WTC11 (cell line): ENCODE measurements at regions not wholly inside any gene's neighbourhood (a gene's known extent, or its start where the extent isn't known, plus 50 kb on each side); places are given as distances from the start of the nearest gene placed in this dataset.
A peak's percentile ranks its signal among the peaks of the same experiment; 100 is the strongest.
"Not testable (repeated sequence)": the region's sequence is repeated elsewhere in the genome, so short reads cannot be mapped to it uniquely, and the experiment has no call there.

Experiments used
- ATAC-seq: fragments of 200-7000 bp; cut with Tn5 transposase; 2 replicates; pipeline ENCODE4 v1.10.0; 2021; ENCODE audit warnings: mild to moderate bottlenecking, moderate library complexity
- CTCF ChIA-PET: fragments of 300-600 bp; sonication (Branson Sonifier 250); formaldehyde crosslinking; loops from one replicate; lab custom pipeline; 2021; ENCODE audit warnings: antibody characterized with exemption; lab: Charles Lee
- POLR2A ChIA-PET: fragments of 350-600 bp; sonication (Branson Sonifier 250); formaldehyde crosslinking; loops from one replicate; lab custom pipeline; 2021; ENCODE audit warnings: antibody characterized with exemption; lab: Charles Lee
- DNase-seq: peaks from one replicate; pipeline ENCODE4 v3.0.0; 2021; ENCODE audit warnings: low spot score
- H3K27ac Mint-ChIP-seq: 2 replicates; pipeline ENCODE4 v1.8.0; 2021; ENCODE audit warnings: mixed read lengths
- H3K27me3 Mint-ChIP-seq: 2 replicates; pipeline ENCODE4 v1.8.0; 2021; ENCODE audit warnings: low read depth, mild to moderate bottlenecking, moderate library complexity, mixed read lengths
- H3K36me3 Mint-ChIP-seq: 2 replicates; pipeline ENCODE4 v1.8.0; 2021; ENCODE audit warnings: mixed read lengths
- H3K4me1 Mint-ChIP-seq: 2 replicates; pipeline ENCODE4 v1.8.0; 2022; ENCODE audit warnings: mixed read lengths
- H3K4me3 Mint-ChIP-seq: 2 replicates; pipeline ENCODE4 v1.8.0; 2021; ENCODE audit warnings: mild to moderate bottlenecking, moderate library complexity, mixed read lengths
- H3K9me3 Mint-ChIP-seq: 2 replicates; pipeline ENCODE4 v1.8.0; 2021; ENCODE audit warnings: mixed read lengths
- ARID4B ChIP-seq: sonication (generic); formaldehyde crosslinking; IDR thresholded peaks from 2 replicates; pipeline ENCODE4 v1.8.0; 2023; ENCODE audit warnings: missing genetic modification reagents, mild to moderate bottlenecking, borderline replicate concordance
- CDX4 ChIP-seq: fragments of 250-450 bp; sonication (Bioruptor Pico); IDR thresholded peaks from 2 replicates; pipeline ENCODE4 v1.9.0; 2021; ENCODE audit warnings: moderate library complexity, mild to moderate bottlenecking, inconsistent platforms, borderline replicate concordance
- ELF4 ChIP-seq: sonication (generic); formaldehyde crosslinking; IDR thresholded peaks from 2 replicates; pipeline ENCODE4 v1.8.1; 2022; ENCODE audit warnings: low read depth, mild to moderate bottlenecking, moderate library complexity, missing genetic modification reagents
- ETV6 ChIP-seq: sonication (generic); formaldehyde crosslinking; IDR thresholded peaks from 2 replicates; pipeline ENCODE4 v1.8.1; 2022; ENCODE audit warnings: mild to moderate bottlenecking, missing genetic modification reagents
- FOXK1 ChIP-seq: sonication (generic); formaldehyde crosslinking; IDR thresholded peaks from 2 replicates; pipeline ENCODE4 v1.8.0; 2022; ENCODE audit warnings: mild to moderate bottlenecking, moderate library complexity, missing genetic modification reagents
- NFE2L1 ChIP-seq: sonication (generic); formaldehyde crosslinking; IDR thresholded peaks from 2 replicates; pipeline ENCODE4 v1.8.1; 2023; ENCODE audit warnings: missing genetic modification reagents
- NR1H2 ChIP-seq: sonication (generic); formaldehyde crosslinking; IDR thresholded peaks from 2 replicates; pipeline ENCODE4 v1.9.0; 2021; ENCODE audit warnings: mild to moderate bottlenecking, moderate library complexity, missing genetic modification reagents
- NR3C1 ChIP-seq: sonication (generic); formaldehyde crosslinking; conservative IDR thresholded peaks from 2 replicates; pipeline ENCODE4 v1.8.1; 2023; ENCODE audit warnings: low read depth, mild to moderate bottlenecking, missing genetic modification reagents
- RORB ChIP-seq: fragments of 250-450 bp; sonication (Bioruptor Pico); IDR thresholded peaks from 2 replicates; pipeline ENCODE4 v1.9.0; 2021; ENCODE audit warnings: mild to moderate bottlenecking
- SMAD4 ChIP-seq: sonication (generic); formaldehyde crosslinking; IDR thresholded peaks from 2 replicates; pipeline ENCODE4 v1.8.0; 2022; ENCODE audit warnings: mild to moderate bottlenecking, missing genetic modification reagents
- TEAD1 ChIP-seq: sonication (generic); formaldehyde crosslinking; IDR thresholded peaks from 2 replicates; pipeline ENCODE4 v1.8.0; 2022; ENCODE audit warnings: mild to moderate bottlenecking, missing genetic modification reagents
- USF1 ChIP-seq: sonication (generic); formaldehyde crosslinking; IDR thresholded peaks from 2 replicates; pipeline ENCODE4 v1.8.0; 2022; ENCODE audit warnings: mild to moderate bottlenecking, missing genetic modification reagents
- ZBTB43 ChIP-seq: sonication (generic); formaldehyde crosslinking; IDR thresholded peaks from 2 replicates; pipeline ENCODE4 v1.8.1; 2023; ENCODE audit warnings: mild to moderate bottlenecking, missing genetic modification reagents
- ZNF263 ChIP-seq: sonication (generic); formaldehyde crosslinking; IDR thresholded peaks from 2 replicates; pipeline ENCODE4 v1.8.1; 2022; ENCODE audit warnings: low read depth, mild to moderate bottlenecking, moderate library complexity, missing genetic modification reagents
- ZNF416 ChIP-seq: fragments of 250-450 bp; sonication (Bioruptor Pico); IDR thresholded peaks from 2 replicates; pipeline ENCODE4 v1.9.0; 2021; ENCODE audit warnings: mild to moderate bottlenecking, inconsistent platforms
- TF ChIP-seq, protein P1 (sequence below): sonication (generic); formaldehyde crosslinking; conservative IDR thresholded peaks from 2 replicates; pipeline ENCODE4 v1.8.1; 2022; ENCODE audit warnings: mild to moderate bottlenecking, missing genetic modification reagents
- TF ChIP-seq, protein P2 (sequence below): sonication (generic); formaldehyde crosslinking; IDR thresholded peaks from 2 replicates; pipeline ENCODE4 v1.8.1; 2023; ENCODE audit warnings: mild to moderate bottlenecking, missing genetic modification reagents, moderate library complexity

DNA sequence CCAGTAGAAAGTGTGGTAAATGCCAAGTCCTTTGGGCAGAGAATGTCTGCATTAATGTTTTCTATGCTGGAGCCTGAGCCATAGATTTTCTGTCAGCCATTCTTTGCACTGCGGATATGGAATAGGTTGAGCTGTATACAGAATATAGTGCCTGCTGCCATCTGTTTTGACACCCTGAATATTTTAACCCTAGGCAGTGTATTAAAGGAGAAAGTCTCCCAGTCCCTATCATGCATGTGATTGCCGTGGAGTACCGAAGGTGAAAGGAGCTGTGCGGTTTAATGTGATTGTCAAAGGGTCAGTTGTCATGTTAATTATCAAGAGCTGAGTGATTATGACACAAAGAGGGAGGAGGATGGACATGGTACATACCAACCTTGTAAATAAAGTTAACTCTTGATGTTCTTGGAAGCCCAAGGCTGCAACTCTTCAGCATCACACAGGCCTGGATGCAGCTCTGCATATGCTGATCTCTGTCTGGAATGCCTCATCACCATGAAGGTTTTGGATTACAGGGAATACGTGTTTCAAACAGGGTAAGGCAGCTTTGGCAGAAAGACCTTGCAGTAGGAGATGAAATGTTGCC is 247.1 kb upstream of the ELAVL2 start:
- no peak overlapping the region for H3K27ac Mint-ChIP-seq
- peak; percentile 12 for DNase-seq
- TF ChIP-seq, protein P1, sequence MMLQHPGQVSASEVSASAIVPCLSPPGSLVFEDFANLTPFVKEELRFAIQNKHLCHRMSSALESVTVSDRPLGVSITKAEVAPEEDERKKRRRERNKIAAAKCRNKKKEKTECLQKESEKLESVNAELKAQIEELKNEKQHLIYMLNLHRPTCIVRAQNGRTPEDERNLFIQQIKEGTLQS: no peak
- TF ChIP-seq TEAD1 (CRISPR knock-in tag): 0 out of 2 replicates have a peak, but pooled peaks have one; percentile 9
- ChIA-PET POLR2A (no interaction called here), CTCF (no interaction called here)
- H3K4me1 Mint-ChIP-seq: peaks cover 25% of the 10 kb centered on the region
- peak; percentile 88 for ATAC-seq
- H3K36me3 Mint-ChIP-seq: no peaks in the 10 kb centered on the region
- no peaks in the 10 kb centered on the region for H3K27me3 Mint-ChIP-seq
- no peak overlapping the region for H3K4me3 Mint-ChIP-seq
- H3K9me3 Mint-ChIP-seq: no peaks in the 10 kb centered on the region

- no peaks in the 10 kb centered on the region for H3K36me3 Mint-ChIP-seq
- no peak overlapping the region for H3K4me3 Mint-ChIP-seq
- TF ChIP-seq ARID4B (CRISPR knock-in tag): no peak
- TF ChIP-seq ZNF263 (CRISPR knock-in tag): no peak
- TF ChIP-seq NR3C1: no peak
- no peak for TF ChIP-seq FOXK1 (CRISPR knock-in tag)
- TF ChIP-seq CDX4 (CRISPR knock-in tag): no peak
- TF ChIP-seq, all 79 proteins: peak for 0
- CTCF ChIA-PET: interaction anchor here (0.7 kb wide), 1 partner anchor 44 kb away, joined by 5 read pairs; no protein-coding TSS in a partner anchor
- POLR2A ChIA-PET: no interaction called here
- Mint-ChIP-seq H3K9me3 (peaks cover 6% of the 10 kb centered on the region; the same call in 1 of the 2 replicates), H3K27me3 (no peaks in the 10 kb centered on the region; the same call in 1 of the 2 replicates), H3K27ac (no peak overlapping the region; the same call in 1 of the 2 replicates), H3K4me1 (peaks cover 25% of the 10 kb centered on the region)
- ATAC-seq (no peak), DNase-seq (no peak)
Measured at GRCh38 chr9:24071716-24072115, 245.7 kb upstream of the ELAVL2 start.

GRCh38 chr9:24071091-24071490 is 245.1 kb upstream of the ELAVL2 start:
- no peaks in the 10 kb centered on the region for H3K36me3 Mint-ChIP-seq
- H3K27ac Mint-ChIP-seq: no peak overlapping the region
- ATAC-seq: peak; percentile 27
- H3K9me3 Mint-ChIP-seq: peaks cover 6% of the 10 kb centered on the region; the same call in 1 of the 2 replicates
- ChIA-PET POLR2A (no interaction called here), CTCF (interaction anchor here (0.7 to 0.8 kb wide), 2 partner anchors 19 to 44 kb away, joined by 3 to 5 read pairs; no protein-coding TSS in a partner anchor)
- peaks cover 25% of the 10 kb centered on the region for H3K4me1 Mint-ChIP-seq
- H3K27me3 Mint-ChIP-seq: no peaks in the 10 kb centered on the region; the same call in 1 of the 2 replicates
- peak; percentile 9 for DNase-seq
- TF ChIP-seq, protein P2, sequence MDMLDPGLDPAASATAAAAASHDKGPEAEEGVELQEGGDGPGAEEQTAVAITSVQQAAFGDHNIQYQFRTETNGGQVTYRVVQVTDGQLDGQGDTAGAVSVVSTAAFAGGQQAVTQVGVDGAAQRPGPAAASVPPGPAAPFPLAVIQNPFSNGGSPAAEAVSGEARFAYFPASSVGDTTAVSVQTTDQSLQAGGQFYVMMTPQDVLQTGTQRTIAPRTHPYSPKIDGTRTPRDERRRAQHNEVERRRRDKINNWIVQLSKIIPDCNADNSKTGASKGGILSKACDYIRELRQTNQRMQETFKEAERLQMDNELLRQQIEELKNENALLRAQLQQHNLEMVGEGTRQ (CRISPR knock-in tag): no peak
- no peak overlapping the region for H3K4me3 Mint-ChIP-seq

DNA sequence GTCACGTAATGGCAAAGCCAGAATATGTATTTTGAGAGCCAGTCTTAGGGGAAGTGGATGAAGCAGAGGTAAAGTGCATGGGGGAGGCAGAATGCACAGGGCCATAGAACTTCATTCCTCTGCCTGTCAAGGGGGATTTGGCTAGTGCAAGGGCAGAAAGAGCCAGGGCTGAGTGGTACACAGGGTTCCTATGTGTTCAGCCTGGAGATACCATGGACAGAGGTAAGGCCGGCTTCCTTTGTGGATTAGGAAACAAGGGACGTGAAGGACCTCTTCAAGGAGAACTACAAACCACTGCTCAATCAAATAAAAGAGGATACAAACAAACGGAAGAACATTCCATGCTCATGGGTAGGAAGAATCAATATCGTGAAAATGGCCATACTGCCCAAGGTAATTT is 241.1 kb upstream of the ELAVL2 start:
- H3K36me3 Mint-ChIP-seq, CTCF ChIA-PET, H3K4me3 Mint-ChIP-seq, H3K27me3 Mint-ChIP-seq, H3K9me3 Mint-ChIP-seq, H3K27ac Mint-ChIP-seq, POLR2A ChIA-PET, ATAC-seq: not testable (repeated sequence)
- H3K4me1 Mint-ChIP-seq: peaks cover 12% of the 10 kb centered on the region
- peak; percentile 10 for DNase-seq

DNA sequence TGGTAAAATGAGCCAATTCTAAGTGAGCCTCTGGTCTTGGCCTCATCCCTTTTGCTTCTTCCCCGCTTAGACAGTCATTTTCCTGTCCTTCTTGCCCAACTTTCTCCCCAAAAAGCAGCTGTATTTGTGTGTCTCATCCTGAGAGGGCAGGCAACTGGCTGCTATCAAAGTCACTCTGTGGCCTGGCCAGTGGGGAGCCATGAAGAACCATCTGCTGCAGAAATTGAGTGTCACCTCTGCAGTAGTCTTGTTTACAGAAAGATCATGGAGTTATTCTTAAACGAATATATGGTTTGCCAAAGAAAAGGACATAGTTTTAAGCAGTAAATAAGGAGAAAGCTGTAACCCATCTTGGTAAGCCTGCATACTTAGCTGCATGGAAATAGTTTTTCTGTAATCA is 233.6 kb upstream of the ELAVL2 start:
- DNase-seq (no peak), ATAC-seq (no peak)
- Mint-ChIP-seq H3K4me3 (no peak overlapping the region), H3K4me1 (peaks cover 8% of the 10 kb centered on the region), H3K36me3 (no peaks in the 10 kb centered on the region), H3K27me3 (no peaks in the 10 kb centered on the region), H3K27ac (no peak overlapping the region), H3K9me3 (0 out of 2 replicates have a peak, but pooled peaks cover 3% of the 10 kb centered on the region)
- POLR2A ChIA-PET: no interaction called here
- CTCF ChIA-PET: no interaction called here
- TF ChIP-seq SMAD4 (CRISPR knock-in tag) (no peak), ZNF416 (CRISPR knock-in tag) (no peak), ELF4 (CRISPR knock-in tag) (no peak), NFE2L1 (CRISPR knock-in tag) (no peak), USF1 (CRISPR knock-in tag) (no peak), RORB (CRISPR knock-in tag) (no peak), ETV6 (CRISPR knock-in tag) (no peak), ZBTB43 (CRISPR knock-in tag) (no peak), NR1H2 (CRISPR knock-in tag) (no peak)
